Sigmoid colon (tissue), 4 donors: ENCODE measurements at regions not wholly inside any gene's neighbourhood (a gene's known extent, or its start where the extent isn't known, plus 50 kb on each side); places are given as distances from the start of the nearest gene placed in this dataset.

Experiments
- POLR2AphosphoS5 ChIP-seq, 4 donors: sonication (generic); formaldehyde crosslinking; IDR thresholded peaks; one replicate each; pipeline ENCODE4 v1.6.1; 2017; ENCODE audit warnings: antibody characterized with exemption in 4 of 4
- TF ChIP-seq, protein P1 (sequence below), 4 experiments: fragments of 450-650 bp in 3 of 4; fragments of 200-600 bp in 1 of 4; IDR thresholded peaks; one replicate each; pipeline ENCODE4 v1.5.1; 2016 to 2019; ENCODE audit warnings: antibody characterized with exemption in 4 of 4, mild to moderate bottlenecking in 3 of 4, moderate library complexity in 2 of 4

DNA sequence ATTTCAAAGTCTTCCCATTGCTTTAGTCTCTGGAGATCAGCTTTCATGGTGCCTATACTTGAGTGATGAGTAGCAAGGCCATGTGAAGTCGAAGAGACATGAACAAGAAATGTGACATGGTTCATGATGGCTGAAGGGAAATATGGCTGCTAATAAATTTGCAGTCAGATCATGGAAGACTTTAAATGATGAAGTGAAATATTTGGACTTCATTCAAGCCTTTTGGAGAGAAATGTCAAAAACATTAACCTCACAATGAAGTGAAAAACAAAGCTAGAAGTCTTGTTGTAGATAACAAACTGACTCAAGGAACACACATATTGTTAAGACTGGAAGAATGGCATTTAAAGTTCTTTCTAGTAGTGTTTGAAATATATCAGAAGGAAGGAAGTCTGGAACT, 120.3 kb upstream of the CCDC54 start:
- TF ChIP-seq, protein P1, sequence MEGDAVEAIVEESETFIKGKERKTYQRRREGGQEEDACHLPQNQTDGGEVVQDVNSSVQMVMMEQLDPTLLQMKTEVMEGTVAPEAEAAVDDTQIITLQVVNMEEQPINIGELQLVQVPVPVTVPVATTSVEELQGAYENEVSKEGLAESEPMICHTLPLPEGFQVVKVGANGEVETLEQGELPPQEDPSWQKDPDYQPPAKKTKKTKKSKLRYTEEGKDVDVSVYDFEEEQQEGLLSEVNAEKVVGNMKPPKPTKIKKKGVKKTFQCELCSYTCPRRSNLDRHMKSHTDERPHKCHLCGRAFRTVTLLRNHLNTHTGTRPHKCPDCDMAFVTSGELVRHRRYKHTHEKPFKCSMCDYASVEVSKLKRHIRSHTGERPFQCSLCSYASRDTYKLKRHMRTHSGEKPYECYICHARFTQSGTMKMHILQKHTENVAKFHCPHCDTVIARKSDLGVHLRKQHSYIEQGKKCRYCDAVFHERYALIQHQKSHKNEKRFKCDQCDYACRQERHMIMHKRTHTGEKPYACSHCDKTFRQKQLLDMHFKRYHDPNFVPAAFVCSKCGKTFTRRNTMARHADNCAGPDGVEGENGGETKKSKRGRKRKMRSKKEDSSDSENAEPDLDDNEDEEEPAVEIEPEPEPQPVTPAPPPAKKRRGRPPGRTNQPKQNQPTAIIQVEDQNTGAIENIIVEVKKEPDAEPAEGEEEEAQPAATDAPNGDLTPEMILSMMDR (IDR thresholded peaks at IDR 0.05), result no peak
- no peak for TF ChIP-seq POLR2AphosphoS5 (IDR thresholded peaks at IDR 0.05)
